Activated CD8-positive, alpha-beta memory T cell treated with anti-CD3 and anti-CD28 coated beads for 36 hours (primary cell): ENCODE measurements at regions not wholly inside any gene's neighbourhood (a gene's known extent, or its start where the extent isn't known, plus 50 kb on each side); places are given as distances from the start of the nearest gene placed in this dataset.

Source experiments
- CTCF ChIA-PET: fragments of 350-600 bp; sonication (Branson Sonifier 250); formaldehyde crosslinking; loops from one replicate; lab custom pipeline; 2021; ENCODE audit warnings: antibody characterized with exemption; lab: Charles Lee
- POLR2A ChIA-PET: fragments of 350-600 bp; sonication (Branson Sonifier 250); formaldehyde crosslinking; loops from one replicate; lab custom pipeline; 2021; ENCODE audit warnings: antibody characterized with exemption; lab: Charles Lee

- ChIA-PET CTCF (interaction anchor here (1.6 kb wide), 1 partner anchor 13 kb away, joined by 6 read pairs; no protein-coding TSS in a partner anchor), POLR2A (no interaction called here)
These were observed 70.4 kb upstream of the CACNA1A start for GRCh38 chr19:13576726-13577125.

GRCh38 chr19:13574933-13575332, 68.7 kb upstream of the CACNA1A start:
- CTCF ChIA-PET = interaction anchor here (0.9 kb wide), 1 partner anchor 297 kb away, joined by 3 read pairs; no protein-coding TSS in a partner anchor

GRCh38 chr19:13573056-13573667, 66.9 kb upstream of the CACNA1A start:
- ChIA-PET CTCF (interaction anchor here (0.8 kb wide), 1 partner anchor 11 kb away, joined by 3 read pairs; no protein-coding TSS in a partner anchor), POLR2A (no interaction called here)

More at GRCh38 chr19:13574933-13575332, 68.7 kb upstream of the CACNA1A start:
- POLR2A ChIA-PET = interaction anchor here (0.6 kb wide), 1 partner anchor 161 kb away, joined by 6 read pairs; no protein-coding TSS in a partner anchor

- ChIA-PET POLR2A (no interaction called here), CTCF (no interaction called here)
These were observed 55.2 kb upstream of the CACNA1A start for GRCh38 chr19:13561461-13561860.

GRCh38 chr19:13557756-13558398, 51.6 kb upstream of the CACNA1A start:
- ChIA-PET POLR2A (no interaction called here), CTCF (no interaction called here)

GRCh38 chr19:13556552-13556951, 50.3 kb upstream of the CACNA1A start:
- ChIA-PET POLR2A (no interaction called here), CTCF (no interaction called here)
